HL-60 (cell line): ENCODE measurements at regions not wholly inside any gene's neighbourhood (a gene's known extent, or its start where the extent isn't known, plus 50 kb on each side); places are given as distances from the start of the nearest gene placed in this dataset.
"Not testable (repeated sequence)": the region's sequence is repeated elsewhere in the genome, so short reads cannot be mapped to it uniquely, and the experiment has no call there.

Source experiments
- GABPA ChIP-seq: IDR thresholded peaks from 2 replicates; pipeline ENCODE4 v1.6.1; 2012; ENCODE audit warnings: low read depth
- POLR2AphosphoS5 ChIP-seq: IDR thresholded peaks from 2 replicates; pipeline ENCODE4 v1.6.1; 2012; ENCODE audit warnings: low read depth
- REST ChIP-seq: IDR thresholded peaks from 2 replicates; pipeline ENCODE4 v1.6.1; 2012; ENCODE audit warnings: low read depth; ENCODE audit not compliant: insufficient replicate concordance
- SPI1 ChIP-seq: IDR thresholded peaks from 2 replicates; pipeline ENCODE4 v1.6.1; 2012; ENCODE audit warnings: low read depth, mild to moderate bottlenecking, borderline replicate concordance
- TF ChIP-seq, protein P1 (sequence below): IDR thresholded peaks from one replicate; pipeline ENCODE4 v1.5.1; 2011; ENCODE audit warnings: low read length, control low read depth, inconsistent platforms; ENCODE audit not compliant: insufficient read depth

GRCh38 chr7:114139690-114140089, 220.9 kb upstream of the PPP1R3A start:
- not testable (repeated sequence) for TF ChIP-seq SPI1, REST, POLR2AphosphoS5, GABPA
- TF ChIP-seq, protein P1, sequence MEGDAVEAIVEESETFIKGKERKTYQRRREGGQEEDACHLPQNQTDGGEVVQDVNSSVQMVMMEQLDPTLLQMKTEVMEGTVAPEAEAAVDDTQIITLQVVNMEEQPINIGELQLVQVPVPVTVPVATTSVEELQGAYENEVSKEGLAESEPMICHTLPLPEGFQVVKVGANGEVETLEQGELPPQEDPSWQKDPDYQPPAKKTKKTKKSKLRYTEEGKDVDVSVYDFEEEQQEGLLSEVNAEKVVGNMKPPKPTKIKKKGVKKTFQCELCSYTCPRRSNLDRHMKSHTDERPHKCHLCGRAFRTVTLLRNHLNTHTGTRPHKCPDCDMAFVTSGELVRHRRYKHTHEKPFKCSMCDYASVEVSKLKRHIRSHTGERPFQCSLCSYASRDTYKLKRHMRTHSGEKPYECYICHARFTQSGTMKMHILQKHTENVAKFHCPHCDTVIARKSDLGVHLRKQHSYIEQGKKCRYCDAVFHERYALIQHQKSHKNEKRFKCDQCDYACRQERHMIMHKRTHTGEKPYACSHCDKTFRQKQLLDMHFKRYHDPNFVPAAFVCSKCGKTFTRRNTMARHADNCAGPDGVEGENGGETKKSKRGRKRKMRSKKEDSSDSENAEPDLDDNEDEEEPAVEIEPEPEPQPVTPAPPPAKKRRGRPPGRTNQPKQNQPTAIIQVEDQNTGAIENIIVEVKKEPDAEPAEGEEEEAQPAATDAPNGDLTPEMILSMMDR: not testable (repeated sequence)
